Heart left ventricle (tissue), 13 donors: ENCODE measurements at regions not wholly inside any gene's neighbourhood (a gene's known extent, or its start where the extent isn't known, plus 50 kb on each side); places are given as distances from the start of the nearest gene placed in this dataset.

Source experiments
- CTCF ChIP-seq, 12 donors: fragments of 200-600 bp; sonication (generic) in 4 of 12; IDR thresholded peaks; one replicate each; pipeline versions ENCODE4 v1.5.0 to v1.8.0; 2018 to 2022; ENCODE audit warnings: antibody characterized with exemption in 12 of 12, mild to moderate bottlenecking in 5 of 12
- POLR2A ChIP-seq, 2 donors: fragments of 450-650 bp; IDR thresholded peaks; one replicate each; pipeline ENCODE4 v1.6.1; 2017; ENCODE audit warnings: antibody characterized with exemption in 2 of 2, mild to moderate bottlenecking in 2 of 2, moderate library complexity in 2 of 2
- donor health status: ischemic (EF 13 %, LVEDD 7.1; RV severe dilation, severe dysfunction).
- donor health status: DM: no; HTN: yes; CAD: no.
- donor health status: DM: no; HTN: no; CAD: no.
- donor health status: ischemic (EF 25% LVEDD 6.9; RV normal size, moderate dysfunction).
- donor health status: ischemic (EF 25% LVEDD 5.7; RV mildly dilated, moderate dysfunction).
- donor health status: ischemic (EF 35%, LVEDD 5.7; RV mildly dilated, moderate dysfunction).
- donor health status: nonischemic (EF 11% LVEDD 7.7; RV severe dilation, severe dysfunction).
- donor health status: DM: yes; HTN: yes; CAD: no.
- donor health status: PGD.
- donor health status: ischemic (EF 29% LVEDD 5.4; RV normal size, mild dysfunction).
- donor health status: nonischemic (EF 23%, LVEDD 6.1; RV moderate dilation, normal function).

- TF ChIP-seq CTCF (IDR thresholded peaks at IDR 0.05) (no peak), POLR2A (IDR thresholded peaks at IDR 0.05) (no peak)
Observed at GRCh38 chr2:120875431-120875830, 139.8 kb downstream of the GLI2 start.
